Prostate gland (tissue), 2 donors: ENCODE measurements at regions not wholly inside any gene's neighbourhood (a gene's known extent, or its start where the extent isn't known, plus 50 kb on each side); places are given as distances from the start of the nearest gene placed in this dataset.

ENCODE experiments used
- DNase-seq: peaks from one replicate; pipeline ENCODE4 v3.0.0-alpha.2; 2019; ENCODE audit warnings: low spot score
- H3K27ac ChIP-seq, 2 donors: fragments of 200-600 bp; sonication (generic); 2 replicates each; pipeline ENCODE4 v1.5.1; 2017 to 2019
- H3K27me3 ChIP-seq: fragments of 200-600 bp; sonication (generic); replicated peaks from 2 replicates; pipeline ENCODE4 v1.5.1; 2019; ENCODE audit not compliant: insufficient read depth
- H3K36me3 ChIP-seq, 2 donors: fragments of 200-600 bp; sonication (generic); 1 replicate in 1 of 2; 2 replicates in 1 of 2; pipeline versions ENCODE4 v1.5.1 to v1.8.1; 2017 to 2019
- H3K4me1 ChIP-seq: fragments of 200-600 bp; sonication (generic); replicated peaks from 2 replicates; pipeline ENCODE4 v1.5.1; 2019
- H3K4me3 ChIP-seq, 2 donors: fragments of 200-600 bp; sonication (generic); 2 replicates each; pipeline ENCODE4 v1.5.1; 2017 to 2019
- H3K9me3 ChIP-seq: fragments of 200-600 bp; sonication (generic); 2 replicates; pipeline ENCODE4 v1.5.1; 2017
- CTCF ChIP-seq, 4 experiments: fragments of 200-600 bp in 2 of 4; fragments of 450-650 bp in 2 of 4; sonication (generic) in 2 of 4; IDR thresholded peaks; 1 replicate in 3 of 4; 2 replicates in 1 of 4; pipeline ENCODE4 v1.5.1; 2016 to 2019; ENCODE audit warnings: antibody characterized with exemption in 4 of 4, mild to moderate bottlenecking in 2 of 4, moderate library complexity in 2 of 4
- POLR2A ChIP-seq: fragments of 450-650 bp; IDR thresholded peaks from one replicate; pipeline ENCODE4 v1.6.1; 2016; ENCODE audit warnings: antibody characterized with exemption, mild to moderate bottlenecking
- POLR2AphosphoS5 ChIP-seq: sonication (generic); formaldehyde crosslinking; IDR thresholded peaks from one replicate; pipeline ENCODE4 v1.6.1; 2017; ENCODE audit warnings: antibody characterized with exemption
- WGBS: methylation state at CpG from one replicate; pipeline ENCODE4 v1.1.5; 2018; 5-methylcytosine and 5-hydroxymethylcytosine counted together
- intact Hi-C: fragments of 100-400 bp; cut with DNase I; formaldehyde crosslinking; loops from one replicate; pipeline ENCODE4 v1.14.2; 2022

- H3K9me3 ChIP-seq = no peaks in the 10 kb centered on the region
- H3K27ac ChIP-seq = no peak overlapping the region
- H3K27me3 ChIP-seq = no peaks in the 10 kb centered on the region
- no peaks in the 10 kb centered on the region for H3K4me1 ChIP-seq
- H3K4me3 ChIP-seq = no peak overlapping the region
- no peaks in the 10 kb centered on the region for H3K36me3 ChIP-seq
- TF ChIP-seq CTCF (IDR thresholded peaks at IDR 0.05) (no peak), POLR2A (no peak), POLR2AphosphoS5 (no peak)
- intact Hi-C loops = no loop called here
- WGBS = 91% methylated on average over 2 of the region's 2 CpGs
- DNase-seq = no peak
Observed at GRCh38 chr13:73390100-73390499, 331.3 kb downstream of the KLF5 start.

- Histone ChIP-seq H3K9me3 (no peaks in the 10 kb centered on the region), H3K4me1 (no peaks in the 10 kb centered on the region), H3K27me3 (no peaks in the 10 kb centered on the region), H3K4me3 (no peak overlapping the region), H3K36me3 (no peaks in the 10 kb centered on the region), H3K27ac (no peak overlapping the region)
- no peak for DNase-seq
- TF ChIP-seq POLR2A (no peak), CTCF (IDR thresholded peaks at IDR 0.05) (no peak), POLR2AphosphoS5 (no peak)
- intact Hi-C loops = no loop called here
Observed at GRCh38 chr13:73388586-73388985, 329.8 kb downstream of the KLF5 start.

GRCh38 chr13:73387318-73387717 lies 328.5 kb downstream of the KLF5 start:
- no peaks in the 10 kb centered on the region for H3K9me3 ChIP-seq
- intact Hi-C loops = no loop called here
- no peaks in the 10 kb centered on the region for H3K4me1 ChIP-seq
- WGBS = 90% methylated on average over 6 of the region's 6 CpGs
- H3K27ac ChIP-seq = no peak overlapping the region
- TF ChIP-seq POLR2A (no peak), CTCF (IDR thresholded peaks at IDR 0.05) (no peak), POLR2AphosphoS5 (no peak)
- H3K4me3 ChIP-seq = no peak overlapping the region
- no peak for DNase-seq
- no peaks in the 10 kb centered on the region for H3K36me3 ChIP-seq
- H3K27me3 ChIP-seq = no peaks in the 10 kb centered on the region

GRCh38 chr13:73385848-73386247 lies 327.0 kb downstream of the KLF5 start:
- H3K27me3 ChIP-seq = no peaks in the 10 kb centered on the region
- no peak overlapping the region for H3K27ac ChIP-seq
- no peak for DNase-seq
- H3K36me3 ChIP-seq = no peaks in the 10 kb centered on the region
- intact Hi-C loops = no loop called here
- H3K4me1 ChIP-seq = no peaks in the 10 kb centered on the region
- TF ChIP-seq CTCF (IDR thresholded peaks at IDR 0.05) (no peak), POLR2AphosphoS5 (no peak), POLR2A (no peak)
- no peak overlapping the region for H3K4me3 ChIP-seq
- H3K9me3 ChIP-seq = no peaks in the 10 kb centered on the region

- Histone ChIP-seq H3K4me3 (no peak overlapping the region), H3K27me3 (no peaks in the 10 kb centered on the region), H3K9me3 (no peaks in the 10 kb centered on the region), H3K27ac (no peak overlapping the region), H3K36me3 (no peaks in the 10 kb centered on the region), H3K4me1 (no peaks in the 10 kb centered on the region)
- DNase-seq = no peak
- intact Hi-C loops = no loop called here
- TF ChIP-seq CTCF (IDR thresholded peaks at IDR 0.05) (no peak), POLR2A (no peak), POLR2AphosphoS5 (no peak)
- 66% methylated on average over 5 of the region's 5 CpGs for WGBS
Observed at GRCh38 chr13:73372666-73373627, 314.1 kb downstream of the KLF5 start.
